HG03571 (cell line): ENCODE measurements at regions not wholly inside any gene's neighbourhood (a gene's known extent, or its start where the extent isn't known, plus 50 kb on each side); places are given as distances from the start of the nearest gene placed in this dataset.
"Not testable (repeated sequence)": the region's sequence is repeated elsewhere in the genome, so short reads cannot be mapped to it uniquely, and the experiment has no call there.

Source experiments
- ATAC-seq: cut with Tn5 transposase; IDR thresholded peaks from one replicate; pipeline ENCODE4 v1.9.1; 2021; ENCODE audit not compliant: unreplicated experiment

DNA sequence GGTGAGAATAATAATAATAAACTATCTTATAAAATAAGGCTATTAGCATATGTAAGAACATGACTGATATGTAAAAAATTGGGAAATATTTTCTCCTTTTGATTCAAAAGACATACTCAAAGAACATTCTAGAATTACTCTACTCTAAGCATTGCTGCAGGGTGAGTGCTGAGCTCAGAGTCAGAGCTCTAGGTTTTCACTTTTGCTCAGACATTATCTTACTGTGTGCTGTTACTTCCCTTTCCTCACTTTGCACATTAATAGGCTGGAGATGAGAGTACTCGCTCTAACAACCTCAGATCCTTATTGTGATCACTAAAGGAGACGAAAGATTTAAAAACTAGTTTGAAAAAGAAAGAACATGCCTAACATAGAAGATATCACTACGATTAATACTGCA is 99.4 kb upstream of the C9orf72 start:
- no peak for ATAC-seq

DNA sequence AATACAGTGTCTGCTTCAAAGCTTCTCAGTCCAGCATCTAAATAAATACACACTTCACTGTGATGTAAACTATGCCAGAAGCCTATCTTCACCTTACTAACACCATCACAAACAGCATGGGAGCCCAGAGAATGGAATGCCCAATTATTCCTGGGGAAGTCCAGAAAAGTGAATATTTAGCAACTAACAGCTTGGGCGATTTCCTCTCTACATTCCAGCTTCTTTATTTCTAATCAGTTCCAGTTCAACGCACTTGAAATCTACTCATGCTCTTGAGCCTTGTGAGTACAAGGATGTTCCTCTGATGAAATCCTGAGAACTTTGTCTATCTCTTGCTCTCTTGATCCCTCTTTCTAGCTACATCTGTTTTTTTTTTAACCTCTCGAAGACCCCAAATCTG is 100.4 kb upstream of the C9orf72 start:
- ATAC-seq = no peak

DNA sequence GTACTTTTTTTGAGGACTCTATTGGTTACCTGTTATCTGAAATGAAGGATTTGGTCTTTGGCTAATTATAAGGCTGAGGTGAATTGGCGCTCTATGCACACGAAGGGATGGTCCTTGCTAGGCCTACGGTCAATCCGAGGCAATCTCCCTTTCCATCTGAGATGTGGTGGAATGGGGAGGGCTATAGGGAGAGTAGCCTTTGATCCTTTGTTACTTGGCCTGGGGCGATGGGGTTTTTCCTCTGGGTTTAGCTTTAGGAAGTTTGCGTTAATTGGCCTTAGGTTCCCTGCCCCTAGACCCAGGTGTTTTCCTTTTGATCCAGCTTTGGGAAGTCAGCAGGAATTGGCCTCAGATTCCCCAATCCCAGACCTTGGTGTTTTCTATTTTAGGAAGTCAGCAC is 102.1 kb upstream of the C9orf72 start:
- ATAC-seq = no peak

DNA sequence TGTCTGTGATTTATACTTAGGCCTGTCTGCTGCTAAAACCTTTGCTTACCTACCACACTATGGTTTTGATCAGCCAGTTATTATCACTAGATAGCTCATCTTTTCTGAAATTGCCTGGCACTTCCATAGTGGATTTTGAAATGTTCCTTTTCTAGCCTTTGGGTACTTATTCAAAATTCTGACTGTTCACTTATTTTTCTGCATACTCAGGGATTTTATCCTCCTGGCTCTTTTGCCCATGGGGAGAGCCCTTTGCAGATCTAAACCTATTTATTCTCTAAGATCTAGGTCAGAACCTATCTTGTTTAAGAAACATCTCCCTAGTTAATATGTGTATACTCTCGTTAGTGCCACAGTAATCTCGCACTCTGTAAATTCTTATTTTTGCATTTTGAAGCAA is 103.5 kb upstream of the C9orf72 start:
- no peak for ATAC-seq

DNA sequence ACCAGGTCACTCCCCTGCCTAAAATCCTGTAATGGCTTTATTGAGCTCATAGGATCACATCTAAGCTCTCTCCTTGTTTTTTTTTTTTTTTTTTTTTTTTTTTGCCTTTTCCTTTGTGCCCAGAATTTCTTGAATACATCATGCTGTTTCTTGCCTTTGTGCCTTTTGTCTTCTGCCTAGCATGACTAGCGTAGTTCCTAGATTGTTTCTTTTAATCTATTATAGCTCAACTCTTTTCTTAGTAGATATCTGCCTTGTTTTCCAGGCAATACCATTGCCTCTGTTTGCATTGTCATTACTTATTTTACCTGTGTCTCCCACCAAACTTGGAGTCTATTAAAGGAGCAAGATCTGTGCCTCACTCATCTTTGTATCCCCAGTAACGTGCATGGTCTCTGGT is 106.1 kb upstream of the C9orf72 start:
- no peak for ATAC-seq

DNA sequence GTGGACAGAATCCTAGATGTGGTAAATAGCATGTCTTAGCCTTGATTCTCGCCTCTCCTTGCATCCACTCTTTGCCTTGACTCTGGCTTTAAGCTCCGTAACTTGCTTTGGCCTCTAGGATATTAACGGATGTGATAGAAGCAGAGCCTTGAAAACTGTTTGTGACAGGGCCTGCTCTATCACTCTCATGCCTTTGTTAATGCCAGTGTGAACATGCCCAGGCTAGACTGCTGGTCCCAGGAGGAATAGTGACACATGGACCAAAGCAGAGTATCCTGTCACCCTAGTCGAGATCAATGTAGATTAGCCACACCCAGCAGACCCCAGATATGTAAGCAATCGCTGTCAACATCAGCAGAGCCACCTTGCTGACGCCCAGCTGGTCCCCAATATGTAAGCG is 109.9 kb upstream of the C9orf72 start:
- no peak for ATAC-seq

DNA sequence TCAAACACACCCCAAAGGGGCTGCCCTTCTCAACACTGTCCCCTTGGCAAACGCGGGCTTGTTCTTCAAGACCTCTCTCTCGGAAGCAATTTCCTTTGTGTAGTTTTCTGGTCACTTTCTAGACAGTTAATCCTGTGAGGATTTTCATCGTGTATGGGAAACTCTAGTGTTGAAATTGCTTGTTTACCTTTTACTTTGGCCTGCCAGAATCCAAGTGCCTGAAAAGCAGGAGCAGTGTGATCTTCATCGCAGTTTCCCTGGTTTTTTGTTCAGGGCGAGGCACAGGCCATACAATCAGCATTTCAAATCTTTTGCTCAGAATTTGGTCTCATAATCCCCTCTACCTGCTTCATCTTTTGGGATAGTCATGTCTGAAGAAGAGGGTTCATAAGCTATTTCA is 115.7 kb upstream of the C9orf72 start:
- no peak for ATAC-seq

- ATAC-seq = not testable (repeated sequence)
These were observed 117.5 kb upstream of the C9orf72 start for GRCh38 chr9:27690816-27691215.

- no peak for ATAC-seq
These were observed 126.3 kb upstream of the C9orf72 start for GRCh38 chr9:27699621-27700020.

- ATAC-seq = no peak
These were observed 127.7 kb upstream of the C9orf72 start for GRCh38 chr9:27701016-27701415.

DNA sequence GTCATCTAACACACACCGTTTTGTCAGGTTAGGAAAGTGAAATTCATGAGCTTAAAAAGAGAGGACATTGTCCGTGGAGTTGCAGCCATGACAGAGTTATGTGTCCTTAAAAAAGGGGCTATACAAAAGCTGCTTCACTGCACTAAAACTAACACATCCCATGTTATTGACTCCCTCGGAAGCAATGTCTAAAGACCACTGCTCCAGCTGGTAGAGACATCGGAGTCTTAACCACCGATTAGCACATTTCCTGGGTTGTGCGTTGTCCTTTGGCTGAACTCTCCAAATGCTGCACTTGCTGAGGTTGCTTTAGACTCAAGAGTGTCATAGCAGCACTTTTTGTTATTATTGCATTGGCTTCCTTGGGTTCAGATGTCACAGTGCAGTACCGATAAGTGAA is 128.3 kb upstream of the C9orf72 start:
- no peak for ATAC-seq

GRCh38 chr9:27703216-27703980 is 130.1 kb upstream of the C9orf72 start:
- no peak for ATAC-seq

DNA sequence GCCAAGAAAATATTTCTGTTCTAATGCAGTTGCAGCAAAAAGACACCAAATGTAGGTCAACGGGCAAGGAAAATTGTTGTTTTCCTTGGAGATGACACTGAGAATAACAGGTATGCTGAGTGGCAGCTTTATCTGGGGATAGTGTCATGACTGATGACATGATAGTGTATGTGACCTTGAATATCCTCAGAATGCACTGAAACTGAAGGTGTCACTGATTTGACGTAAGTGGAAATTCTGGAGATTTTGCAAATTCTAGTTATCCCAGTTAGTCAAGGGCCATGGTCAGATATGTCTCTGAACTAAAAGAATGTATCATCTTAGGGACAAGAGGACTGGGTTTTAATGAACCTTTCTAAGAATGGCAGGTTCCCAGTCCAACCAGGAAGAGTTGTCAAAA is 138.0 kb upstream of the C9orf72 start:
- no peak for ATAC-seq

DNA sequence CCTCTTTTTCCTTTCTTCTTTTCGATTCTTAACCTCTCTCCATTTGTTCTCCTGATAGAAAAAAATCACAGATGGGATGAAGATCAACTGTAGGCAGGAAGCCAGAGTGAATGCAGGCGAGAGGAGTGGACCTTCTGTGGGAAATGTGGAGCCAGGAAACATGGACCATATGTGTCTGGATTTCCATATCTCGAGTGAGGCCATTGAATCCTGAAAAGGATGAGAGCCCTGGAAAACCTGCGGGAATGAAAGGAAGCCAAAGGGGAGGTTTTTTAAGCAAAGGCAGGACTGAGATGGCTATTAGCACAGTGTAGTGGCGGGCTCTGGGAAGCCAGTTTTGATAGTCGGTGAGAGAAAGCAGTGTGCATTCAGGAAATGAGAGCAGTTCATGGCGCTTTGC is 139.5 kb upstream of the C9orf72 start:
- ATAC-seq = no peak

DNA sequence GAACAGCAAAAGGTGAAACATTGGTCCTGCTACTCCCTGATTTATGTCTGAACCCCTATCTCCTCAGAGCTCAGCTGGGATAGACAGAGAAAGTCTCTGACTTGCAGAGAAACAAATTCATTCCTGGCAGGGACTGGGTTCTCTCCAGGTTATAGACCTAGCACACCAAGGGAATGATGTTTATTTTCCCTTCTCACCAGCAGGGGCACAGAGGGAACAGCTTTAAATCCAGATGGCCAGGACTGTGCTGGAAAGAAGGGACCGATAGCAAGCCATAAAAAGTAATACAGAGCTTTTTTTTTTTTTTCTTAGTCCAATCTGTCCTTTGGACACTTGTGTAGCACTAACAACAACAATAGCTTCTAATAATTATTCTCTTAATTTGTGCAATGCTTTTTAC is 141.1 kb upstream of the C9orf72 start:
- no peak for ATAC-seq

- ATAC-seq = no peak
These were observed 142.4 kb upstream of the C9orf72 start for GRCh38 chr9:27715651-27716050.

DNA sequence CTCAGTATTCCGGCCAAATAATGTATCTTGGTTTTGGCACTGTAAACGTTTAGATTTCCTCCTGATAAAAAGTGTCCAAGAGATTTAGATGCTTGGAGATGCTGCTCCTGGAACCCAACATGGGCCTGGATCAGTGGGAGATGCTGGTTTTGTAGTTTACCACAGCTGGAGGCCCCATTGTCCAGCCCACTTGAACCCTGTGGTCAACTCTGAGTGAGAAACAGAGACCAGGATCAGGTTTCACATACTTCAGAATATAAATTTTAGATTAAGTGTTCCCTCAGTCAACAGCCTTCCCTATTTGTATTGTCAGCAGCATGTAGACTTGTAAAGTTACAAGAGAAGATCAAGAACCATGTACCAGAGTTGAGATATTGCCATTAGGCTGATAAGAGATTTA is 144.7 kb upstream of the C9orf72 start:
- no peak for ATAC-seq

DNA sequence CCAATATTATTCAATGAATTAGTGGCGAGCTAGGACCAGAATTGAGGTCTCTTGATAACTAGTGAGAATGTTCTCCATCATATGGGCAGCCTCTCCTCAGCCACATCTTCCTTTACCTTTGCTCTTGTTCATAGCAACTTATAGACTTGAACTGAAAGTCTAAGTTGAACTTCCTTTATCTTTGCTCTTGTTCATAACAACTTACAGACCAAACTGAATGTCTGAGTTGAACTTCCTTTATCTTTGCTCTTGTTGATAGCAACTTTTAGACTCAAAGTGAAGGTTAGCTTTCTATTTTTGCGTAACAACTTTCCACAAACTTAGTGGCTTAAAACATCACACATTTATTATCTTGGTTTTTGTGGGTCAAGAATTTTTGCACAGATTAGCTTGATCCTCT is 146.4 kb upstream of the C9orf72 start:
- no peak for ATAC-seq

- no peak for ATAC-seq
These were observed 149.6 kb upstream of the C9orf72 start for GRCh38 chr9:27722866-27723265.

DNA sequence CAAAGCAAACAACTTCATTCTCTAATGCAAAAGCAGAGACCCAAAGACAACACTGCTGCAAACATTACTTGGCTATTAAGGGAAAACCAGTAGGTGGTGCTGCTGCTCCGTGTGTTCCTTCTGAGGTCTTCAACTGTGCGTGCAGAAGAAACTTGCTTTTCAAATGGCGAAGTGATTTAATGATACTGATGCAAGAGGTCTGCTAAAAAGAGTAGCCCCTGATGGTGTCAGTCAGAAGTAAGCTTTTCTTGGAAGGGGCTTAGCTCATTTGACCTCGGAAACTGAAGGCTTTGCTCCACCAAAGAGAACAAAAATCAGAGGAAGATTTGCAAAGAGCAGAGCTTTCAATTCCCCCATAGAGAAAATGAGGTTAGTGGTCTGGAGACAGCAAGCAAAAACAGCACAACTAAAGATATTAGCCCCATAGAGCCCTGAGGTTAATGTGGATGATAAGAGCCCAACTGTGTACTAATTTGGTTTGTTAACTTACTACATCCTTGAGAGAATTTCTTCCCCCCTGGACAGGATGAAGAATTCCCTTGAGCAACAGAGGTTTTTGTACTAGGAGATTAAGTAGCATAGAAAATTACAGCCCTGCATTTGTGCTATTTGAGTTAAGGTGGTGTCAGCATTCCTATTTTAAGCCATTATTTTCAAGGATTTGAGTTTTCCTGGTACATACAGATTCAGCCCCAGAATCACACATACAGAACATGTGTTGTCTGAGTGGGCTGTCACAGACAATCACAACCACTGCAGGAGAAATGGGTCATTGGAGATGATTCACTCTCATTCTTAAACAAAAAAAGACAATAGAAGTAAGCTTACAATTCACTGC is 153.2 kb upstream of the C9orf72 start:
- ATAC-seq = no peak

GRCh38 chr9:27732494-27732893 is 159.2 kb upstream of the C9orf72 start:
- ATAC-seq = no peak

GRCh38 chr9:27743490-27743889 is 170.2 kb upstream of the C9orf72 start:
- no peak for ATAC-seq
